ENCODE measurements at regions not wholly inside any gene's neighbourhood (a gene's known extent, or its start where the extent isn't known, plus 50 kb on each side); places are given as distances from the start of the nearest gene placed in this dataset.

- H4K20me1 ChIP-seq (ENCODE audit: control insufficient read depth, insufficient read depth, insufficient read length): no peaks in the 10 kb centered on the region
- no peaks in the 10 kb centered on the region for H3K79me1 ChIP-seq (ENCODE audit: insufficient read depth, low read depth, low read length, poor library complexity, severe bottlenecking)
- H3K18ac ChIP-seq (ENCODE audit: insufficient read length, low read depth, low read length): no peak overlapping the region
- no peak overlapping the region for H3K9ac ChIP-seq (ENCODE audit: extremely low read depth, insufficient read length, low read length)
- no peak overlapping the region for H3K27ac Mint-ChIP-seq
- H2AK5ac ChIP-seq (ENCODE audit: insufficient read length, low read length): no peak overlapping the region
- H3K4me1 Mint-ChIP-seq: peaks cover 12 to 16% of the 10 kb centered on the region in 2 experiments
- no peak overlapping the region for H4K8ac ChIP-seq (replicated peaks; ENCODE audit: insufficient read length, low read depth, low read length)
- TF ChIP-seq CTCF (conservative IDR thresholded peaks at IDR 0.05): no peak
- peaks cover 89% of the 10 kb centered on the region for H3K27me3 Mint-ChIP-seq (ENCODE audit: low read depth)
- H2BK120ac ChIP-seq (ENCODE audit: low read depth, low read length, poor library complexity, severe bottlenecking): no peak overlapping the region
- H3K4ac ChIP-seq (ENCODE audit: low read depth, low read length): no peak overlapping the region
- H3K56ac ChIP-seq (ENCODE audit: insufficient read length, low read depth, low read length): no peak overlapping the region
- H3K4me3 Mint-ChIP-seq: no peak overlapping the region
- H3T11ph ChIP-seq (ENCODE audit: low read length): no peak overlapping the region
- no peak overlapping the region for H2BK15ac ChIP-seq (ENCODE audit: low read depth, low read length)
- H2BK5ac ChIP-seq (ENCODE audit: insufficient read length, low read length): no peak overlapping the region
- H3K23ac ChIP-seq (ENCODE audit: insufficient read length, low read depth, low read length): no peak overlapping the region
- no peaks in the 10 kb centered on the region for H3K79me2 ChIP-seq (ENCODE audit: insufficient read depth, low read length)
- peaks cover 5% of the 10 kb centered on the region; the same call in 1 of the 2 replicates for H3K27me3 ChIP-seq (ENCODE audit: insufficient read depth, low read length)
- H2AFZ ChIP-seq (ENCODE audit: low read length): no peak overlapping the region
- no peak overlapping the region for H4K5ac ChIP-seq (ENCODE audit: insufficient read length, low read depth, low read length)
- no peaks in the 10 kb centered on the region for H3K9me3 ChIP-seq (ENCODE audit: control insufficient read depth, low read depth, low read length)
- H4K91ac ChIP-seq (ENCODE audit: insufficient read length, low read depth, low read length): no peak overlapping the region
- no CpG with 5 or more reads among the region's 11 CpGs for WGBS (ENCODE audit: extremely low coverage, insufficient read length, low lambda C conversion rate)
- H3K9me3 Mint-ChIP-seq: no peaks in the 10 kb centered on the region; a peak in 1 of 5 replicates
- no peaks in the 10 kb centered on the region for H3K23me2 ChIP-seq (ENCODE audit: insufficient read length, low read depth, low read length, poor library complexity, severe bottlenecking)
- H3K14ac ChIP-seq (ENCODE audit: insufficient read depth, low read length): no peak overlapping the region
- H2BK12ac ChIP-seq (ENCODE audit: insufficient read length, low read depth, low read length): no peak overlapping the region
- no peak overlapping the region for H3K4me2 ChIP-seq (ENCODE audit: insufficient read depth, insufficient read length, low read length)
- H3K27ac ChIP-seq (ENCODE audit: insufficient read length, low read depth, low read length): no peak overlapping the region
- no peak for DNase-seq
- H2BK20ac ChIP-seq (ENCODE audit: low read depth, low read length, poor library complexity, severe bottlenecking): no peak overlapping the region
- H3K36me3 Mint-ChIP-seq (ENCODE audit: insufficient read depth in 1 of 3, low read depth in 3 of 3): no peaks in the 10 kb centered on the region
- H3K4me1 ChIP-seq (ENCODE audit: insufficient read depth, low read length): 0 out of 2 replicates have a peak, but pooled peaks cover 2% of the 10 kb centered on the region
Measured at GRCh38 chr20:22462975-22463914, 121.1 kb downstream of the FOXA2 start.

Measured in H9 (cell line).